Cardiac fibroblast (primary cell): ENCODE measurements at regions not wholly inside any gene's neighbourhood (a gene's known extent, or its start where the extent isn't known, plus 50 kb on each side); places are given as distances from the start of the nearest gene placed in this dataset.
"Not testable (repeated sequence)": the region's sequence is repeated elsewhere in the genome, so short reads cannot be mapped to it uniquely, and the experiment has no call there.

ENCODE experiments used
- DNase-seq, 2 donors: peaks; one replicate each; pipeline versions ENCODE4 v3.0.0 to v3.0.0-alpha.2; 2010; ENCODE audit warnings: low read depth in 2 of 2
- H3K4me3 ChIP-seq, 2 donors: replicated peaks in 1 of 2; 1 replicate in 1 of 2; 2 replicates in 1 of 2; pipeline ENCODE4 v1.5.1; 2011; ENCODE audit warnings: low read depth in 2 of 2, low read length in 2 of 2, mild to moderate bottlenecking in 2 of 2, moderate library complexity in 1 of 2
- TF ChIP-seq, protein P1 (sequence below): IDR thresholded peaks from one replicate; pipeline ENCODE4 v1.5.1; 2011; ENCODE audit warnings: low read depth, mild to moderate bottlenecking, low read length, inconsistent platforms

DNA sequence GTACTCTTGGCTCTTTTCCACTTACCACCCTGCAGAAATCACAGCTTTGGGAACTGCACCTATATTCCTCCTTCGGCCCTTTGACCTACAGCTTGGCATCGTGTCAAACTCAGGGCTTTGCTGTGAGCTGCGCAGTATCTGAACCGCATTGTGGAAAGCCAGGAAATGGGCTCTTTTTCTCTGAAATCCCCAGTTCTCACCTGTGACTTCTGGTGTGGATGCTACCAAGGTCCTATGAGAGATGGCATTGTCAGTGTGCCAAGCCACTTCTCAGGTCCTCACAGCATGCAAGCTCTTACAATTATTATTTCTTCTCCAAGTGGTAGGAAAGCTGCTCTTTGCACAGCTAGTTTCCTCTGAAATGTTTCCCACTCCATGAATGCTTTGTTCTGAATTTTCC, 450.6 kb upstream of the TBL1XR1 start:
- no peak overlapping the region for H3K4me3 ChIP-seq
- no peak for DNase-seq
- TF ChIP-seq, protein P1, sequence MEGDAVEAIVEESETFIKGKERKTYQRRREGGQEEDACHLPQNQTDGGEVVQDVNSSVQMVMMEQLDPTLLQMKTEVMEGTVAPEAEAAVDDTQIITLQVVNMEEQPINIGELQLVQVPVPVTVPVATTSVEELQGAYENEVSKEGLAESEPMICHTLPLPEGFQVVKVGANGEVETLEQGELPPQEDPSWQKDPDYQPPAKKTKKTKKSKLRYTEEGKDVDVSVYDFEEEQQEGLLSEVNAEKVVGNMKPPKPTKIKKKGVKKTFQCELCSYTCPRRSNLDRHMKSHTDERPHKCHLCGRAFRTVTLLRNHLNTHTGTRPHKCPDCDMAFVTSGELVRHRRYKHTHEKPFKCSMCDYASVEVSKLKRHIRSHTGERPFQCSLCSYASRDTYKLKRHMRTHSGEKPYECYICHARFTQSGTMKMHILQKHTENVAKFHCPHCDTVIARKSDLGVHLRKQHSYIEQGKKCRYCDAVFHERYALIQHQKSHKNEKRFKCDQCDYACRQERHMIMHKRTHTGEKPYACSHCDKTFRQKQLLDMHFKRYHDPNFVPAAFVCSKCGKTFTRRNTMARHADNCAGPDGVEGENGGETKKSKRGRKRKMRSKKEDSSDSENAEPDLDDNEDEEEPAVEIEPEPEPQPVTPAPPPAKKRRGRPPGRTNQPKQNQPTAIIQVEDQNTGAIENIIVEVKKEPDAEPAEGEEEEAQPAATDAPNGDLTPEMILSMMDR = no peak

DNA sequence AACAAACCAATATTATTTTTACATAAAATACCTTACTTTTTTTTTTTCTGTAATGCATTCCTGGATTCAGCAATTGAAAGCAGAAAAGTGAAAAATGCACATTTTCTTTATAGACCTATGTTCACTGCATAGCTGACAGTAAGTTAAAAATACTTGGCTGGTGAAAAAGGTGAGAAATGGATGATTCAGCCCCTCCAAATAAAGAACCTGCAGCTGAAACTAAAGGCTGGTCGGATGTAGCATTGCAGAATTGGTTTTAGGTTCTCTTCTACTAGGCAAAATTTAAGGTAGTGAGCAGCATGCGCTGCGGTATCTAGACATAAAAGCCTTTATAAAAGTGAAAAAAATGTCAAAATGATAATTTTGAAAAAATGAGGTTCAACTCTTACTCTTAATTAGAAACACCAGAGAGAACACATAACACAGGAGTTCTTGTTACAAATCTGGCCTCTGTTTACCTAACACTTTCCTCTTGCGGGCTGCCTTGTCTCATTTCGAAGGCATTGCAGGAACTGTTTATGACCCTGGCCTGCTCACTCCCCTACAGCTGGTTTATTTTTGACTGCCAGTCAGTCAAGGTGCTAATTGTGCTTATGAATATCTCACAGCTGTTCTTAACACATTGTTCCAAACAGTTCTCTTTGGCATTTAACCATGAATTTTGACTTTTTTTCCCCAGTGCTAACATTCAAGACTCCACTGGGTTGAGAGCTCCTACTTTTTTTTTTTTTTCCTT, 455.4 kb upstream of the TBL1XR1 start:
- H3K4me3 ChIP-seq = no peak overlapping the region
- peak in 1 of 2 donors; percentile 34 for DNase-seq
- TF ChIP-seq, protein P1 = no peak

DNA sequence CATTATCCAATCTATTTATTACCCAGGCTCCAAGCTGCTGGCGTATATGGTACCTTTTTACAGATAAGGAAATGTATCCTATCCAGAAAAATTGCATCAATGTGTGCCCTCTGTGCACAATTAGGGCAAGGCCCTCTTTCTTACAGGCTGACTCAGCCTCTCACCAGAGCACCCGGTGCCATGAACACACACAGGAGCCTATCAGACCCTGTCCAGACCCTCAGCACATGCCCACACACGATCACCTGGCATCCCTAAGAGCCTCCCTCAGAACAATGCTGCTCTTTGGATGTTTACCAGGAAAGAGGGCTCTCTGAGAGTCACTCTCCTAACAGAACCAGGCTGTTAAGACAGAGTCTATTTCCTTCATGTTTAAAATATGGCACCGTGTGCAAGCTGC, 460.0 kb upstream of the TBL1XR1 start:
- DNase-seq = no peak
- H3K4me3 ChIP-seq = no peak overlapping the region
- TF ChIP-seq, protein P1 = no peak

DNA sequence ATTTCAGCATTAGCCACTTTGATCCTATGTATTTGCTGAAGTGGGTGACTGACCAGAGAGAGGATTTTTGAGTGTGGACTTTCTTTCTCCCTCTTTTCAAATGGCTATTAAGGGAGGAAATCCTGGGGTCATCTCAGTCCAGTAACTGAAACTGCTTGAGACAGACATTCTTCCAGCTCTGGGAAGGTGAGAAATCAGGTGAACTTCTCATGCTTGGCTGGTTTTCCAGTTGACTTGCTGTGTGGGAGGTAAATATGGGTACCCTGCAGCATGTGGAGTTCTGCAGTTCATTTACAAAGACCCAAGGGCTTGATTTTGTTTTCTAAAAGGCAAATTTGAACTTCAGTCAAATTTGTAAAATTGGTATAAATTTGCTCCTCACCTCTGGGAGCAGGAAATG, 461.1 kb upstream of the TBL1XR1 start:
- TF ChIP-seq, protein P1 = no peak
- H3K4me3 ChIP-seq = no peak overlapping the region
- no peak for DNase-seq

DNA sequence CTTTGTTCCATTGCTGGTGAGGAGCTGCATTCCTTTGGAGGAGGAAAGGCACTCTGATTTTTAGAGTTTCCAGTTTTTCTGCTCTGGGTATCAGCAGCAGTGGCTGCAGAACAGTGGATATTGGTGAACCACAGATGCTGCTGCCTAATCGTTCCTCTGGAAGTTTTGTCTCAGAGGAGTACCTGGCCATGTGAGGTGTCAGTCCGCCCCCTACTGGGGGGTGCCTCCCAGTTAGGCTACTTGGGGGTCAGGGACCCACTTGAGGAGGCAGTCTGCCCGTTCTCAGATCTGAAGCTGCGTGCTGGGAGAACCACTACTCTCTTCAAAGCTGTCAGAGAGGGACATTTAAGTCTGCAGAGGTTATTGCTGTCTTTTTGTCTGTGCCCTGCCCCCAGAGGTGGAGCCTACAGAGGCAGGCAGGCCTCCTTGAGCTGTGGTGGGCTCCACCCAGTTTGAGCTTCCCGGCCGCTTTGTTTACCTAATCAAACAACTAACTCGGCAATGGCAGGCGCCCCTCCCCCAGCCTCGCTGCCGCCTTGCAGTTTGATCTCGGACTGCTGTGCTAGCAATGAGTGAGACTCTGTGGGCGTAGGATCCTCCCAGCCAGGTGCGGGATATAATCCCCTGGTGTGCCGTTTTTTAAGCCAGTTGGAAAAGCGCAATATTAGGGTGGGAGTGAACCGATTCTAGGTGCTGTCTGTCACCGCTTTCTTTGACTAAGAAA, 467.3 kb upstream of the TBL1XR1 start:
- H3K4me3 ChIP-seq, DNase-seq: not testable (repeated sequence)

DNA sequence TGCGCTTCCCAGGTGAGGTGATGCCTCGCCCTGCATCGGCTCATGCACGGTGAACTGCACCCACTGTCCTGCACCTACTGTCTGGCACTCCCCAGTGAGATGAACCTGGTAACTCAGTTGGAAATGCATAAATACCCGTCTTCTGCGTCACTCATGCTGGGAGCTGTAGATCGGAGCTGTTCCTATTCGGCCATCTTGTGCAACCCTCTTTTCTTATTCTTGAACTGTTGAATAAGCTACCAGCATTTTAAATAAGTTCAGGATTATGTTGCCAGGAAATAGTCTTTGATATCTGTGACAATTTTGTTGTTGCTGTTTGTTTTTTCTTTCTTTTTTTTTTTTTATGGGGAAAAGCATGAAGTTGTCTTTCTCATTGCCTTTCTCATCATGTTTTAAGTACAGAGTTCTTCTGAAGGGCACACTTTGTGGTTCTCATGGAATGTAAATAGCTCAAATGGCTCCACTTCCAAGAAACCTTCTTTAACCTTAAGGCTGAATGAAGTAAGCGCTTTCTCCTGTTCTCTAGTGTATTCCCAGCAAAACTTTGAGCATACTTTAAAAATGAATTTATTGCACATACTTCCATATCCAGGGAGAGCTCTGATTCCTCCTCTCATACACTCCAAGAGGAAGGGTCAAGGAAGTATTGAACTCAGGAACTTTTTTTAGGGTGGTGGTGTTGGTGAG, 468.0 kb upstream of the TBL1XR1 start:
- no peak overlapping the region for H3K4me3 ChIP-seq
- DNase-seq = peak; percentile 8 to 77
- TF ChIP-seq, protein P1 = no peak
